HepG2 (cell line): ENCODE measurements at regions not wholly inside any gene's neighbourhood (a gene's known extent, or its start where the extent isn't known, plus 50 kb on each side); places are given as distances from the start of the nearest gene placed in this dataset.

ENCODE experiments used
- ATAC-seq: fragments of 200-7000 bp; cut with Tn5 transposase; 3 replicates; pipeline ENCODE4 v1.9.1; 2020; ENCODE audit warnings: mild to moderate bottlenecking, moderate library complexity
- BruUV-seq: library from RNA; stranded (reverse); fragments of 400-500 nt; replicated peaks from 2 replicates; lab custom pipeline; 2021; lab: Mats Ljungman, UMichigan
- CTCF ChIA-PET: fragments of 300-600 bp; formaldehyde crosslinking; extraction: SDS; loops from one replicate; lab custom pipeline; 2021; ENCODE audit warnings: low total read pairs, inconsistent platforms, low intra/inter-chr PET ratio; lab: Yijun Ruan, JAX
- POLR2A ChIA-PET: fragments of 350-600 bp; sonication (Branson Sonifier 250); formaldehyde crosslinking; loops from one replicate; lab custom pipeline; 2020; ENCODE audit warnings: antibody characterized with exemption, inconsistent platforms; lab: Yijun Ruan, JAX
- DNase-seq: peaks from one replicate; pipeline ENCODE4 v3.0.0-alpha.2; 2015; ENCODE audit warnings: low spot score
- FAIRE-seq: peaks from 3 replicates; lab custom pipeline; 2011; peaks lifted over from hg19 to GRCh38; lab: Jason Lieb, UNC
- H2AFZ ChIP-seq: one replicate; pipeline ENCODE4 v1.6.1; 2011; ENCODE audit warnings: low read length, inconsistent platforms
- H3K27ac ChIP-seq: fragments of 300-600 bp; 3 replicates; pipeline ENCODE4 v1.8.0; 2011; ENCODE audit warnings: mixed run types, mild to moderate bottlenecking, mixed read lengths, low read length, inconsistent platforms; ENCODE audit not compliant: insufficient read depth; ENCODE audit errors: extremely low read length
- H3K27me3 ChIP-seq, 2 experiments: fragments of 200-600 bp in 1 of 2; 2 replicates in 1 of 2; 3 replicates in 1 of 2; pipeline versions ENCODE4 v1.6.0 to v1.8.0; 2011; ENCODE audit warnings: low read length in 2 of 2, mild to moderate bottlenecking in 2 of 2, moderate library complexity in 2 of 2, inconsistent platforms in 1 of 2; ENCODE audit not compliant: insufficient read depth in 2 of 2, control insufficient read depth in 1 of 2
- H3K36me3 ChIP-seq, 2 experiments: fragments of 200-600 bp in 1 of 2; replicated peaks in 1 of 2; 2 replicates in 1 of 2; 3 replicates in 1 of 2; pipeline versions ENCODE4 v1.5.1 to v1.8.0; 2011; ENCODE audit warnings: low read length in 2 of 2, inconsistent platforms in 1 of 2; ENCODE audit not compliant: insufficient read depth in 2 of 2, control insufficient read depth in 1 of 2
- H3K4me1 ChIP-seq: 2 replicates; pipeline ENCODE4 v1.5.1; 2012; ENCODE audit warnings: low read length, inconsistent platforms; ENCODE audit not compliant: insufficient read depth
- H3K4me2 ChIP-seq: 2 replicates; pipeline ENCODE4 v1.6.0; 2011; ENCODE audit warnings: low read depth, low read length, inconsistent platforms
- H3K4me3 ChIP-seq, 3 experiments: fragments of 200-600 bp in 1 of 3; sonication (generic), shearing (Covaris generic) in 1 of 3; replicated peaks in 1 of 3; 2 replicates each; pipeline ENCODE4 v1.5.1; 2011 to 2016; ENCODE audit warnings: low read length in 3 of 3, inconsistent platforms in 2 of 3, low read depth in 2 of 3, mild to moderate bottlenecking in 2 of 3, control low read depth in 1 of 3, mixed read lengths in 1 of 3; ENCODE audit not compliant: insufficient read depth in 1 of 3
- H3K79me2 ChIP-seq: one replicate; pipeline ENCODE4 v1.6.1; 2011; ENCODE audit warnings: low read length, inconsistent platforms; ENCODE audit not compliant: insufficient read depth
- H3K9ac ChIP-seq: 2 replicates; pipeline ENCODE4 v1.6.0; 2011; ENCODE audit warnings: mild to moderate bottlenecking, low read depth, low read length, inconsistent platforms; ENCODE audit not compliant: insufficient read depth
- H3K9me3 ChIP-seq: 2 replicates; pipeline ENCODE4 v1.5.1; 2012; ENCODE audit warnings: mild to moderate bottlenecking, low read length
- H4K20me1 ChIP-seq: 2 replicates; pipeline ENCODE4 v1.6.0; 2011; ENCODE audit warnings: inconsistent platforms, mild to moderate bottlenecking, low read length, moderate library complexity; ENCODE audit not compliant: insufficient read depth
- ELF1 ChIP-seq: sonication (generic); formaldehyde crosslinking; IDR thresholded peaks from 2 replicates; pipeline ENCODE4 v1.4.0; 2020; ENCODE audit warnings: missing genetic modification reagents
- MAFF ChIP-seq: IDR thresholded peaks from 2 replicates; pipeline ENCODE4 v1.6.1; 2011; ENCODE audit warnings: low read depth, low read length, improper control_type of control experiment
- MAFK ChIP-seq, 2 experiments: IDR thresholded peaks in 1 of 2; conservative IDR thresholded peaks in 1 of 2; 2 replicates each; pipeline ENCODE4 v1.6.1; 2011; ENCODE audit warnings: improper control_type of control experiment in 2 of 2, low read length in 2 of 2
- ZBTB42 ChIP-seq: sonication (generic); formaldehyde crosslinking; IDR thresholded peaks from 2 replicates; pipeline ENCODE4 v1.5.0; 2020; ENCODE audit warnings: mild to moderate bottlenecking, missing genetic modification reagents
- ZBTB44 ChIP-seq: sonication (generic); formaldehyde crosslinking; IDR thresholded peaks from 2 replicates; pipeline ENCODE4 v1.4.0; 2020; ENCODE audit warnings: missing genetic modification reagents
- ZNF318 ChIP-seq: sonication (generic); formaldehyde crosslinking; IDR thresholded peaks from 2 replicates; pipeline ENCODE4 v1.4.0; 2020; ENCODE audit warnings: mild to moderate bottlenecking, missing genetic modification reagents
- ZNF691 ChIP-seq: sonication (generic); formaldehyde crosslinking; IDR thresholded peaks from 2 replicates; pipeline ENCODE4 v1.4.0; 2020; ENCODE audit warnings: missing genetic modification reagents, low read depth, mild to moderate bottlenecking, borderline replicate concordance
- WGBS: methylation state at CpG from one replicate; pipeline ENCODE4 v1.1.6; 2017; ENCODE audit warnings: low lambda C conversion rate; 5-methylcytosine and 5-hydroxymethylcytosine counted together
- in situ Hi-C: cut with HindIII; loops from 2 replicates; pipeline ENCODE4 v1.10.0; 2017; ENCODE audit warnings: low pct_unique_long_range_greater_than_20kb; ENCODE audit not compliant: extremely low pct_ligation_motif_present
- intact Hi-C: fragments of 100-400 bp; cut with micrococcal nuclease; formaldehyde crosslinking; loops from one replicate; pipeline ENCODE4 v1.10.0; 2022; ENCODE audit not compliant: unreplicated experiment

GRCh38 chr6:65935412-65935811 is 228.4 kb upstream of the EYS start:
- in situ Hi-C loops = no loop called here
- BruUV-seq = no TSS peak
- H3K9me3 ChIP-seq = no peaks in the 10 kb centered on the region
- H3K4me2 ChIP-seq = no peak overlapping the region
- intact Hi-C loops = no loop called here
- no peak overlapping the region for H3K9ac ChIP-seq
- no peak for DNase-seq
- no peak for ATAC-seq
- H2AFZ ChIP-seq = no peak overlapping the region
- H3K4me3 ChIP-seq = no peak overlapping the region
- no peaks in the 10 kb centered on the region for H3K27me3 ChIP-seq
- no peak overlapping the region for H3K27ac ChIP-seq
- WGBS = 0% methylated on average over 1 of the region's 1 CpG
- ChIA-PET CTCF (no interaction called here), POLR2A (no interaction called here)
- FAIRE-seq = no peak
- no peaks in the 10 kb centered on the region for H3K4me1 ChIP-seq
- H4K20me1 ChIP-seq = no peaks in the 10 kb centered on the region
- H3K36me3 ChIP-seq = no peaks in the 10 kb centered on the region
- H3K79me2 ChIP-seq = no peaks in the 10 kb centered on the region
- peak; percentile 62 for TF ChIP-seq MAFF
- TF ChIP-seq MAFK (conservative IDR thresholded peaks at IDR 0.05 in 1 of 2, IDR thresholded peaks at IDR 0.05 in 1 of 2; ENCODE audit: low read length in 2 of 2) = peak; percentile 50 to 67; a peak in 3 of 4 replicates
- TF ChIP-seq ELF1 = no peak
- TF ChIP-seq ZBTB44 (CRISPR knock-in tag) = no peak
- no peak for TF ChIP-seq ZNF691
- TF ChIP-seq ZNF318 = no peak
- TF ChIP-seq ZBTB42 (CRISPR knock-in tag) = no peak
